HG02610 (cell line): ENCODE measurements at regions not wholly inside any gene's neighbourhood (a gene's known extent, or its start where the extent isn't known, plus 50 kb on each side); places are given as distances from the start of the nearest gene placed in this dataset.

Source experiments
- ATAC-seq: cut with Tn5 transposase; IDR thresholded peaks from one replicate; pipeline ENCODE4 v1.9.1; 2021; ENCODE audit warnings: mild to moderate bottlenecking, moderate library complexity; ENCODE audit not compliant: unreplicated experiment

- ATAC-seq, result no peak
Observed at GRCh38 chr7:155984609-155985405, 172.5 kb upstream of the SHH start.

DNA sequence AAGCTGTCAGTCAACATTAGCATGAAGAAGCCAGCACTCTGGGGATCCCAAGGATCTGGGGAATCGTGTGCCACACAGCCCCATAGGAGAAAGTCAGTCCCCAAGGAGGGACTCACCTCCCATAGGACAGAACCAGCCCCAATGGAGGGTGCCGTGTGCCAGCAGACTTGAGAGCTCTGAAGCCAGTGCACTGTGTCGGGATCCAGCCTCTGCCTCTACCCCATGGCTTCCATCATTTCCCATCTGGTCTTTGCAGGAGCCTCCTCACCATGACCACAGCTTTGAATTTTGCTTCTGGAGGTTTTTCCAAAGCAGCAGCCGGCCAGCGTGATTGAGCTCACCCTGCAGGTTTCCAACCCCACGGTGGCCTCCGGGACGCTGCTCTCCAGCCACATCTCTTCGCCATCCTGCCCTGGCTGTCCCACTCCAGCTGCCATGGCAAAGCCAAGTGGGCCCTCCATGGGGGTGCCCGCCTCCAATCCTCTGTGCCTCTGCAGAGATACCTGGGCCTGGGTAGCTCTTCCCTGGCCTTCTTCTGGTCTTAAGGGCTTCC is 171.8 kb upstream of the SHH start:
- no peak for ATAC-seq

DNA sequence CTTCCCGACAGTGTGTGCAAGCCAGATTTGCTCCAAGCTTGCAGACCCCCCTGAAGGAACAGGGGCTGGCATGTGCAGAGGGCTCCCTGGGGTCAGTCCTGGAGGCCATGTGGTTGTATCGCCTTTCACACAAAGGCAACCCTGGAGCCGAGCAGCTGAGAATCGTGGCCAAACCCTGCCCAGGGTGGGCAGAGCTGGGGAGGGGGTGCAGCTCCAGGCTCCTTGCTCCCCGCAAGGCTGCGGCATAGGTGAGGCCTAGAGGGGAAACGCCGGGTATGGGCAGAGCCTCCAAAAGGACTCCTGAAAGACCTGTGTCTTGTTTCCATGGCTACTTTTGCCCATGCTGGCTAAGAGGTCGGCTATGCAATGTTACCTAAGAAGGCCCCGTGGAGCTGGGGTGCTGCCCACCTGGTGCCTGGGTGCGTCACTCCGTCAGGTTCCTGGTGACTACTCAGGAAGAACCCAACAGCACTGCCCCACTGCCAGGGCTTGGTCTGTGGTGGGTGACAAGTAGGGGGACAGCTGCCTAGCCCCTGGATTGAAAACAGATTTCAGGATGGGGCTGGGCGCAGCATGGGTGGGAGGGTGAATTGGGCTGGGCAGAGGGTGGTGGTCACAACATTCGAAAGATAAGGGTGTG is 171.0 kb upstream of the SHH start:
- ATAC-seq, result no peak

- no peak for ATAC-seq
Observed at GRCh38 chr7:155981703-155982102, 169.4 kb upstream of the SHH start.

- ATAC-seq, result no peak
Observed at GRCh38 chr7:155980841-155981240, 168.6 kb upstream of the SHH start.

DNA sequence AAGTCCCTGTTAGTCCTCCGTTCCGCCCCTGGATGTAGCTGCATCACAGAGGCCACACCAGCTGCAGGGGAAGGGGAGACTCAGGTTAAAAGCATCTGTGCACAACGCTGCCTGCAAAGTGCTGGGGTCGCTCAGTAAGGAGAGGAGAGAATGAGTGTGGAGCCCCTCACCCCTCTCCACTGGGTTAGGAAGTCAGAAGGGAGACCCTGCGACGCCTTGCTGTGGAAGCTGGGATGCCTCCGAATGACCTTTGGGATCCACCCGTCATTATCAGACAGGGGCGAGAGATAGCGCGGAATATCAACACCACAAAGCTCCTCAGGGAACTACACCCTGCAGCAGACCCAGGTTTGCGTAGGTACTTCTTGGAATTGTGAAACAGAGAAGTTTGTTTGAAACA is 167.7 kb upstream of the SHH start:
- no peak for ATAC-seq

- no peak for ATAC-seq
Observed at GRCh38 chr7:155979566-155979965, 167.3 kb upstream of the SHH start.

DNA sequence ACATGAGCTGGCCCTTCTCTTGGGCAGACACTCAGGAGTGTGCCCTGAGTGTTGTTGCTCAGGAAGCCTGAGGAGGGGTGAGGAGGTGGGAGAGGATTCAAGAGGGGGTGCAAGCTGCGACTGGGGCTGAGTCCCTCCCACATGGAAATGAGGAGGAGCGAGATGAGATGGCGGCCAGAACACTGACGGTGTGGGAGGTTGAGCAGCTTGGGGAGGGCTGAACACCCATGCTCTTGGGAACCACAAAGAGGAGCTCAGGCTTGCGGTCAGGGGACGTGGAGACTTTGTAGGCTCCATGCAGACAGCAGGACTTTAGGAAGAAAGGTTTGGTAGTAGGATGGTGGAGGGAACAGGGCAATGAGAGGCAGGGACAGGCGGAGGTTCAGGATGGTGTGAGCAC is 163.2 kb upstream of the SHH start:
- no peak for ATAC-seq

DNA sequence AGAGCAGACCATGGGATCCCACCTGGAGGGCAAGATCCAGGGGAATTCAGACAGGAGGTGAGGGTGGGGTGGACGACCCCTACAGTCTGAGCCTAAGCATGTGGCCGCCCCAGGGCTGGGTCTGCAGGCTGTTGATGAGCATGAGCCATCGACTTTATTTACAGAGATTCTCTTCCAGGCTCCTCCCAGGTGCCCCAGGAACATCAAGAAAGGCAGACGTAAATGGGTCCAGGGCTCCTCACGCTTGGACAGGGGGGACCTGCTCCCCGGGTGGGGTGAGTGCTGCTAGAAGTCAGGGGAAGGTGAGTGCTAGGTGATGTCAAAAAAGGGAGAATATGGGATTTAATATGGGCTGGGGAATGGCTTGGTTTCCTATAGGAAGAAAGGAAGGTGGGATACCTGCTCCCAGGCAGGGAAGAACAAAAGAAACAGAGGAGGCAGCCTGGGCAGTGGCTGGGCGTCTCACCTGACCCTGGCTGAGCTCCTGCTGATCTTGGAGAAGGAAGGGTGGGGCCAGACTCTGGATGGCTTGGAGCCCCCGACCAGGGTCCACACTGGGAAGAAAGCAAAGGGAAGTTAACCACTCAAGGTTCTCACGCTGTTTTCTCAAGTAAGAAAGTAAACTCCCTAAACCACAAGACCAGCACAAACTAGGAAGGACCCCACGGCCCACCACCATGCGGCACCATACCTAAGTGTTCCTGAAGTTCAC is 162.1 kb upstream of the SHH start:
- no peak for ATAC-seq

GRCh38 chr7:155973451-155973997 is 161.3 kb upstream of the SHH start:
- ATAC-seq, result no peak

DNA sequence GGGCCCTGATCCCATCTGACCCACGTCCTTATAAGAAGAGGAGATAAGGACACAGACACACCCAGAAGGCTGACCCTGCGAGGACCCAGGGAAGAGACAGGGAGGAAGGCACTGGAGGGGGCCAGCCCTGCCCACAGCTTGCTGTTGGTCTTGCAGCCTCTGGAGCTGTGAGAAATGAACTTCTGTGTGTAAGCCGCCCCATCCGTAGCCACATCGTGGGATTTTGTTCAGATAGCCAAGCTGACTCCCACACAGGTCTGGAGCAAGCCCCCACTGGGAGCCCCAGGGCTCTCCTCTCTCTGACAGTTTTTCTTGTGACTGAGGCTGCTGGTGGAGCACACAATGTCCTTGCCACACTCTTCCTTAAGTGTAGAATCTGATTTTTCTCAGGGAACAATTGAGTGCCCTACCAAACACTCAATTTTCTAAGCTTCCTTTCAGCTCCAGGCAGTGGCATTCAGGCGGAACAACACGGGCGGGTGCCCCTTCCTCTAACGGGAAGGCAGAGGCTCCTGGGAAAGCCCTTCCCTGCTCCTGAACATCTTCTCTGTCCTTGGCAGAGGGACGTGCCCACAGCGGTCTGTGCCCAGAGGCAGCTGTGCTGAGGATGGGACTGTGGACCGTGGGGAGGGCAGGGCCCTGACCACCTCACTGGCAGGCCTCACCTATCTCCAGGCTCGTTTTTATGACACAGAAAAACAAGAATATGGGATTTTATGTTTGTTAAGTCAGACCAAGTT is 160.6 kb upstream of the SHH start:
- no peak for ATAC-seq

GRCh38 chr7:155972247-155972646 is 160.0 kb upstream of the SHH start:
- ATAC-seq, result no peak

DNA sequence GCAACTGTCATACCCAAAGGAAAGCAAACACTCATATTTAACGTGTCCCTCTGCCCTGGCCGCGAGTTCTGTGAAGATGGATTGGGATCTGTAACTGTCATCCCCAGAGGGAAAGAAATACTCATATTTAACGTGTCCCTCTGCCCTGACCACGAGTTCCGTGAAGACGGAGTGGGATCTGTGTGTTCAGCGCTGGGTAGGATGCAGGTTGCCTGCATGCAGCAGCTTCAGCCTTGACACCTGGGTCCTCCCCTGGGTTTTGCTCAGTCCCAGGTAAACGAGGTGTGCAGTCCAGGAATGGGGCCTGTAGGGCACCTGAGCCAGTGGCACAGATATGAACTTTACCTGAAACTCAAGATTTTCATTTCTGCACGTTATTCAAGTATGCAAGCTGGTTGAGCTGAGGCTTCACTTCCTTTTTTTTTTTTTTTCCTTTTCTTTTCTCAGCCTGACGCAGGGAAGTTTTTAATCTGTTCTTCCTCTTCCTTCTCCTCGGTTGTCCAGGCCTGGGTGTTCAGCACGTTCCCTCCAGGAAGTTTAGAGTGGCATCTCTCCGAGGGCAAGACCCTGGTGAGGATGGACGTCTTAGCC is 159.0 kb upstream of the SHH start:
- no peak for ATAC-seq

DNA sequence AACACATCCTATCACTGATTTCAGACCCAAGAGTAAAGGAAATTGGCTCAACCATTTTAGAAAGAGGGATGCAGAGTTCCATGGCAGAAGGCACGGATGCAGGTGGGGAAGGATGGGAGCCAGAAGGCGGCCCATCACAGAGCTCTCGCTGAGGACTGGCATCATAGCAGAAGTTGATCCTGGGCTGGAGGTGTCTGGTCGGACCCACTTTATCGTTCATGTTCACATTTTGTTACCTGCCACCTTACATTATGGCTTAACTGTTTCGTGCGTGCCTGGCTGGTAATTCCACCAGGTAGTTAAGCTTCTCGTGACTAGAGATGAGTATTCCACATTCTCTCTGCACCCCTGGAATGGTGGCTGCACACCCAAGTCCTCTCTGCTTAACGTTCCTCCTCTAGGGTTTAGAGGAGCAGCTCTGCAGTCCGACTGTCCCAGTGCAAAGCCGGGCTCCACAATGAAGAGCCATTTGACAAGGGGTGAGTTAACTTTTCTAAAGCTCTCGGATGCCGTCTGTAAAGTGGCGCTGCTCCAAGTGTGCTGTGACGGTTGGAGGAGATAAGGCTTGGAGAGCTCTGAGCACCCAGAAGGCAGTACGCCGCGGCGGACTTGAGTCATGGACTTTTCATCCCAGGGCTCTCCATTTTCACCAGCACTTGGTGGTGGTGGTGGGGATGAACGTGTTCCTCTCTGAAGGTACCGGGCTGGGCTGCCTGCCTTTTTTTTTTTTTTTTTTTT is 157.1 kb upstream of the SHH start:
- no peak for ATAC-seq

DNA sequence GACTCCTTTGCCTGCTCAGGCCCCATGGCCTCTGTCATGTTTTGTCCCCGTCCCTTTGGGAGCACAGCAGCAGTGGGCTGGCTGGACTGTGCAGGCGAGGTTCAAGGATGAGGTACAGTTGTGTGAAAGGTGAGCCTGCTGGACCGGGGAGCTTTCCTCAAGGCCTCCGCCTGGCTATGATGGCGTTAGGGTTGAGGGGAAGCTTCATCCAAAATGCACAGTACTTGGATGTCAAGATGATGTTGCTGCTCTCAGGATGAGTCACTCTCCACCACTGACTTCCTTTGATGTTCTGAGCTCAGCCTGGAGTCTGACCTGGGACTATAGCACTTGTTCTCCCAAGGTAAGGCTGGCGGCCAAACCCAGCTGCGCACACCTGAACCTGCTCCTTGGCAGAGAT is 152.7 kb upstream of the SHH start:
- peak; percentile 48 for ATAC-seq

GRCh38 chr7:155964543-155964942 is 152.3 kb upstream of the SHH start:
- no peak for ATAC-seq

GRCh38 chr7:155963771-155964195 is 151.5 kb upstream of the SHH start:
- no peak for ATAC-seq

- ATAC-seq, result no peak
Observed at GRCh38 chr7:155963356-155963755, 151.1 kb upstream of the SHH start.

GRCh38 chr7:155962968-155963300 is 150.7 kb upstream of the SHH start:
- ATAC-seq, result no peak
